ENCODE measurements at regions not wholly inside any gene's neighbourhood (a gene's known extent, or its start where the extent isn't known, plus 50 kb on each side); places are given as distances from the start of the nearest gene placed in this dataset.

- TF ChIP-seq, protein P1, sequence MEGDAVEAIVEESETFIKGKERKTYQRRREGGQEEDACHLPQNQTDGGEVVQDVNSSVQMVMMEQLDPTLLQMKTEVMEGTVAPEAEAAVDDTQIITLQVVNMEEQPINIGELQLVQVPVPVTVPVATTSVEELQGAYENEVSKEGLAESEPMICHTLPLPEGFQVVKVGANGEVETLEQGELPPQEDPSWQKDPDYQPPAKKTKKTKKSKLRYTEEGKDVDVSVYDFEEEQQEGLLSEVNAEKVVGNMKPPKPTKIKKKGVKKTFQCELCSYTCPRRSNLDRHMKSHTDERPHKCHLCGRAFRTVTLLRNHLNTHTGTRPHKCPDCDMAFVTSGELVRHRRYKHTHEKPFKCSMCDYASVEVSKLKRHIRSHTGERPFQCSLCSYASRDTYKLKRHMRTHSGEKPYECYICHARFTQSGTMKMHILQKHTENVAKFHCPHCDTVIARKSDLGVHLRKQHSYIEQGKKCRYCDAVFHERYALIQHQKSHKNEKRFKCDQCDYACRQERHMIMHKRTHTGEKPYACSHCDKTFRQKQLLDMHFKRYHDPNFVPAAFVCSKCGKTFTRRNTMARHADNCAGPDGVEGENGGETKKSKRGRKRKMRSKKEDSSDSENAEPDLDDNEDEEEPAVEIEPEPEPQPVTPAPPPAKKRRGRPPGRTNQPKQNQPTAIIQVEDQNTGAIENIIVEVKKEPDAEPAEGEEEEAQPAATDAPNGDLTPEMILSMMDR (IDR thresholded peaks at IDR 0.05), result no peak
- no peak for TF ChIP-seq POLR2AphosphoS5 (IDR thresholded peaks at IDR 0.05)
- TF ChIP-seq EP300 (IDR thresholded peaks at IDR 0.05), result no peak
- TF ChIP-seq POLR2A (IDR thresholded peaks at IDR 0.05), result no peak
Measured at GRCh38 chr10:43958071-43958432, 309.4 kb upstream of the ZNF32 start.
